ENCODE measurements at regions not wholly inside any gene's neighbourhood (a gene's known extent, or its start where the extent isn't known, plus 50 kb on each side); places are given as distances from the start of the nearest gene placed in this dataset.

GRCh38 chr13:78020861-78021260 is 102.2 kb upstream of the EDNRB start:
- TF ChIP-seq CTCF (IDR thresholded peaks at IDR 0.05; ENCODE audit: low read length) (no peak), EZH2 (optimal IDR thresholded peaks at IDR 0.05; ENCODE audit: low read depth, low read length) (no peak), EZH2phosphoT487 (IDR thresholded peaks at IDR 0.05; ENCODE audit: low read length) (no peak)

Data from MM.1S (cell line).